Suprapubic skin (tissue), 4 donors: ENCODE measurements at regions not wholly inside any gene's neighbourhood (a gene's known extent, or its start where the extent isn't known, plus 50 kb on each side); places are given as distances from the start of the nearest gene placed in this dataset.
"Not testable (repeated sequence)": the region's sequence is repeated elsewhere in the genome, so short reads cannot be mapped to it uniquely, and the experiment has no call there.

Source experiments
- DNase-seq, 2 donors: peaks; one replicate each; pipeline ENCODE4 v3.0.0-alpha.2; 2019; ENCODE audit warnings: low spot score in 2 of 2
- H3K27ac ChIP-seq: fragments of 200-600 bp; sonication (generic); one replicate; pipeline ENCODE4 v1.5.1; 2019
- H3K27me3 ChIP-seq: fragments of 200-600 bp; sonication (generic); one replicate; pipeline ENCODE4 v1.5.1; 2019
- H3K36me3 ChIP-seq: fragments of 200-600 bp; sonication (generic); one replicate; pipeline ENCODE4 v1.5.1; 2019
- H3K4me1 ChIP-seq: fragments of 200-600 bp; sonication (generic); one replicate; pipeline ENCODE4 v1.5.1; 2019
- H3K4me3 ChIP-seq: fragments of 200-600 bp; sonication (generic); one replicate; pipeline ENCODE4 v1.5.1; 2019; ENCODE audit warnings: mild to moderate bottlenecking
- H3K9me3 ChIP-seq: fragments of 200-600 bp; sonication (generic); one replicate; pipeline ENCODE4 v1.5.1; 2019
- CTCF ChIP-seq, 2 donors: fragments of 200-600 bp in 1 of 2; fragments of 450-650 bp in 1 of 2; sonication (generic) in 1 of 2; IDR thresholded peaks; one replicate each; pipeline ENCODE4 v1.5.1; 2016 to 2019; ENCODE audit warnings: antibody characterized with exemption in 2 of 2, mild to moderate bottlenecking in 1 of 2, moderate library complexity in 1 of 2
- EP300 ChIP-seq: sonication (generic); formaldehyde crosslinking; IDR thresholded peaks from one replicate; pipeline ENCODE4 v1.6.1; 2017; ENCODE audit warnings: antibody characterized with exemption
- POLR2A ChIP-seq, 2 donors: fragments of 450-650 bp; IDR thresholded peaks; one replicate each; pipeline ENCODE4 v1.6.1; 2017; ENCODE audit warnings: antibody characterized with exemption in 2 of 2, mild to moderate bottlenecking in 2 of 2, moderate library complexity in 2 of 2
- POLR2AphosphoS5 ChIP-seq, 3 donors: sonication (generic); formaldehyde crosslinking; IDR thresholded peaks; one replicate each; pipeline ENCODE4 v1.6.1; 2017; ENCODE audit warnings: antibody characterized with exemption in 3 of 3
- WGBS: methylation state at CpG from one replicate; pipeline ENCODE4 v1.1.5; 2018; 5-methylcytosine and 5-hydroxymethylcytosine counted together

- no peaks in the 10 kb centered on the region for H3K36me3 ChIP-seq
- peaks cover 81% of the 10 kb centered on the region for H3K27me3 ChIP-seq
- no peak for TF ChIP-seq EP300
- no peak for TF ChIP-seq POLR2A (IDR thresholded peaks at IDR 0.05)
- no peak for TF ChIP-seq CTCF (IDR thresholded peaks at IDR 0.05)
- TF ChIP-seq POLR2AphosphoS5 (IDR thresholded peaks at IDR 0.05), result no peak
- WGBS, result 80% methylated on average over 5 of the region's 5 CpGs
- DNase-seq, result no peak
- no peak overlapping the region for H3K4me3 ChIP-seq
- peaks cover 6% of the 10 kb centered on the region for H3K4me1 ChIP-seq
- no peaks in the 10 kb centered on the region for H3K9me3 ChIP-seq
- H3K27ac ChIP-seq, result no peak overlapping the region
These were observed 149.9 kb downstream of the LMLN start for GRCh38 chr3:198109883-198110282.

GRCh38 chr3:198112031-198112430 is 152.0 kb downstream of the LMLN start:
- no peak for DNase-seq
- WGBS, result 93% methylated on average over 5 of the region's 5 CpGs
- no peak overlapping the region for H3K27ac ChIP-seq
- H3K4me1 ChIP-seq, result peaks cover 6% of the 10 kb centered on the region
- H3K27me3 ChIP-seq, result peaks cover 88% of the 10 kb centered on the region
- H3K9me3 ChIP-seq, result no peaks in the 10 kb centered on the region
- no peaks in the 10 kb centered on the region for H3K36me3 ChIP-seq
- no peak overlapping the region for H3K4me3 ChIP-seq
- TF ChIP-seq POLR2A (IDR thresholded peaks at IDR 0.05) (no peak), POLR2AphosphoS5 (IDR thresholded peaks at IDR 0.05) (no peak), CTCF (IDR thresholded peaks at IDR 0.05) (no peak), EP300 (no peak)

GRCh38 chr3:198113206-198114053 is 153.4 kb downstream of the LMLN start:
- Histone ChIP-seq H3K4me1 (peaks cover 6% of the 10 kb centered on the region), H3K27ac (no peak overlapping the region), H3K9me3 (no peaks in the 10 kb centered on the region), H3K36me3 (no peaks in the 10 kb centered on the region), H3K4me3 (no peak overlapping the region), H3K27me3 (peaks cover 81% of the 10 kb centered on the region)
- no peak for DNase-seq
- TF ChIP-seq EP300, result no peak
- TF ChIP-seq POLR2AphosphoS5 (IDR thresholded peaks at IDR 0.05), result no peak
- TF ChIP-seq POLR2A (IDR thresholded peaks at IDR 0.05), result no peak
- TF ChIP-seq CTCF (IDR thresholded peaks at IDR 0.05), result no peak
- WGBS, result 13% methylated on average over 39 of the region's 59 CpGs

- not testable (repeated sequence) for DNase-seq, H3K9me3 ChIP-seq, H3K4me3 ChIP-seq, H3K36me3 ChIP-seq, H3K27ac ChIP-seq, H3K4me1 ChIP-seq
- peaks cover 70% of the 10 kb centered on the region for H3K27me3 ChIP-seq
- WGBS, result 89% methylated on average over 7 of the region's 7 CpGs
These were observed 154.5 kb downstream of the LMLN start for GRCh38 chr3:198114516-198114915.

GRCh38 chr3:198122184-198122583 is 162.2 kb downstream of the LMLN start:
- not testable (repeated sequence) for H3K4me3 ChIP-seq, H3K9me3 ChIP-seq, H3K27ac ChIP-seq, DNase-seq, H3K27me3 ChIP-seq, H3K36me3 ChIP-seq, H3K4me1 ChIP-seq
- WGBS, result no CpG with 5 or more reads among the region's 8 CpGs

- H3K36me3 ChIP-seq, H3K9me3 ChIP-seq, DNase-seq, H3K27ac ChIP-seq, H3K4me1 ChIP-seq, H3K27me3 ChIP-seq, H3K4me3 ChIP-seq: not testable (repeated sequence)
- 70% methylated on average over 3 of the region's 12 CpGs for WGBS
These were observed 177.2 kb downstream of the LMLN start for GRCh38 chr3:198137038-198137835.

GRCh38 chr3:198138205-198138604 is 178.2 kb downstream of the LMLN start:
- not testable (repeated sequence) for H3K27me3 ChIP-seq, H3K4me3 ChIP-seq, H3K4me1 ChIP-seq, H3K36me3 ChIP-seq, DNase-seq, H3K27ac ChIP-seq, H3K9me3 ChIP-seq
- 98% methylated on average over 5 of the region's 10 CpGs for WGBS

GRCh38 chr3:198139037-198139436 is 179.0 kb downstream of the LMLN start:
- H3K27ac ChIP-seq, H3K9me3 ChIP-seq, H3K27me3 ChIP-seq, H3K4me1 ChIP-seq, H3K36me3 ChIP-seq, DNase-seq, H3K4me3 ChIP-seq: not testable (repeated sequence)
- 29% methylated on average over 3 of the region's 4 CpGs for WGBS

GRCh38 chr3:198139513-198140167 is 179.6 kb downstream of the LMLN start:
- not testable (repeated sequence) for H3K4me1 ChIP-seq, H3K27me3 ChIP-seq, H3K9me3 ChIP-seq, H3K4me3 ChIP-seq, DNase-seq, H3K36me3 ChIP-seq, H3K27ac ChIP-seq
- 58% methylated on average over 7 of the region's 8 CpGs for WGBS
